Thyroid gland (tissue), 4 donors: ENCODE measurements at regions not wholly inside any gene's neighbourhood (a gene's known extent, or its start where the extent isn't known, plus 50 kb on each side); places are given as distances from the start of the nearest gene placed in this dataset.

Experiments
- POLR2A ChIP-seq, 2 donors: fragments of 450-650 bp; IDR thresholded peaks; one replicate each; pipeline ENCODE4 v1.6.1; 2017; ENCODE audit warnings: antibody characterized with exemption in 2 of 2, mild to moderate bottlenecking in 2 of 2, moderate library complexity in 1 of 2
- TF ChIP-seq, protein P1 (sequence below), 6 experiments: fragments of 200-600 bp in 3 of 6; fragments of 450-650 bp in 3 of 6; sonication (generic) in 3 of 6; IDR thresholded peaks; one replicate each; pipeline ENCODE4 v1.5.1; 2016 to 2019; ENCODE audit warnings: antibody characterized with exemption in 6 of 6, mild to moderate bottlenecking in 2 of 6, inconsistent platforms in 1 of 6, moderate library complexity in 1 of 6

DNA sequence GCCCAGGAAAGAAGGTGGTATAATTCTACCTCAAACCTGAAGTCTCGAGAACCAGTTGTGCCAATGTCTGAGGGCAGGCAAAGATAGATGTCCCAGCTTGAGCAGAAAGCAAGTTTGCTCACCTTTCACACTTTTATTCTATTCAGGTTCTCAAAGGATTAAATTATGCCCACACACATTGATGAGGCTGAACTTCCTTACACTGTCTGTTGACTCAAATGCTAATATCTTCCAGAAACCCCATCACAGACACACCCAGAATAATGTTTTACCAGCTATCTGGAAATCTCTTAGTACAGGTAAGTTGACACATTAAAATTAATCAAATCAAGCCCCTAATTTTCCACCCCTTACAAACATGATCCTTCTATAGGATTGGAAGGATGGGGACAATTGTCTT, 605.7 kb downstream of the NUF2 start:
- TF ChIP-seq, protein P1, sequence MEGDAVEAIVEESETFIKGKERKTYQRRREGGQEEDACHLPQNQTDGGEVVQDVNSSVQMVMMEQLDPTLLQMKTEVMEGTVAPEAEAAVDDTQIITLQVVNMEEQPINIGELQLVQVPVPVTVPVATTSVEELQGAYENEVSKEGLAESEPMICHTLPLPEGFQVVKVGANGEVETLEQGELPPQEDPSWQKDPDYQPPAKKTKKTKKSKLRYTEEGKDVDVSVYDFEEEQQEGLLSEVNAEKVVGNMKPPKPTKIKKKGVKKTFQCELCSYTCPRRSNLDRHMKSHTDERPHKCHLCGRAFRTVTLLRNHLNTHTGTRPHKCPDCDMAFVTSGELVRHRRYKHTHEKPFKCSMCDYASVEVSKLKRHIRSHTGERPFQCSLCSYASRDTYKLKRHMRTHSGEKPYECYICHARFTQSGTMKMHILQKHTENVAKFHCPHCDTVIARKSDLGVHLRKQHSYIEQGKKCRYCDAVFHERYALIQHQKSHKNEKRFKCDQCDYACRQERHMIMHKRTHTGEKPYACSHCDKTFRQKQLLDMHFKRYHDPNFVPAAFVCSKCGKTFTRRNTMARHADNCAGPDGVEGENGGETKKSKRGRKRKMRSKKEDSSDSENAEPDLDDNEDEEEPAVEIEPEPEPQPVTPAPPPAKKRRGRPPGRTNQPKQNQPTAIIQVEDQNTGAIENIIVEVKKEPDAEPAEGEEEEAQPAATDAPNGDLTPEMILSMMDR (IDR thresholded peaks at IDR 0.05) = no peak
- no peak for TF ChIP-seq POLR2A (IDR thresholded peaks at IDR 0.05)
